ENCODE measurements at regions not wholly inside any gene's neighbourhood (a gene's known extent, or its start where the extent isn't known, plus 50 kb on each side); places are given as distances from the start of the nearest gene placed in this dataset.
"Not testable (repeated sequence)": the region's sequence is repeated elsewhere in the genome, so short reads cannot be mapped to it uniquely, and the experiment has no call there.

GRCh38 chr14:34381304-34381703 lies 80.7 kb downstream of the SPTSSA start:
- DNase-seq: not testable (repeated sequence)

- no peak for DNase-seq
Measured at GRCh38 chr14:34380471-34380845, 81.6 kb downstream of the SPTSSA start.

GRCh38 chr14:34379816-34380470 lies 82.1 kb downstream of the SPTSSA start:
- DNase-seq: no peak

- no peak for DNase-seq
Measured at GRCh38 chr14:34376649-34377267, 85.3 kb downstream of the SPTSSA start.

- no peak for DNase-seq
Measured at GRCh38 chr14:34374998-34375740, 86.9 kb downstream of the SPTSSA start.

GRCh38 chr14:34373191-34373590 lies 88.8 kb downstream of the SPTSSA start:
- DNase-seq: no peak

- DNase-seq: no peak
Measured at GRCh38 chr14:34372786-34373185, 89.3 kb downstream of the SPTSSA start.

GRCh38 chr14:34369648-34370030 lies 92.4 kb downstream of the SPTSSA start:
- no peak for DNase-seq

- no peak for DNase-seq
Measured at GRCh38 chr14:34368971-34369647, 92.9 kb downstream of the SPTSSA start.

- no peak for DNase-seq
Measured at GRCh38 chr14:34368115-34368970, 93.7 kb downstream of the SPTSSA start.

- no peak for DNase-seq
Measured at GRCh38 chr14:34365309-34365915, 96.6 kb downstream of the SPTSSA start.

GRCh38 chr14:34364201-34364600 lies 97.8 kb downstream of the SPTSSA start:
- no peak for DNase-seq

GRCh38 chr14:34363733-34364134 lies 98.3 kb downstream of the SPTSSA start:
- DNase-seq: no peak

GRCh38 chr14:34362641-34363251 lies 99.3 kb downstream of the SPTSSA start:
- DNase-seq: no peak

- DNase-seq: no peak
Measured at GRCh38 chr14:34361504-34362011, 100.5 kb downstream of the SPTSSA start.

- no peak for DNase-seq
Measured at GRCh38 chr14:34359420-34360117, 102.5 kb downstream of the SPTSSA start.

GRCh38 chr14:34356264-34356654 lies 105.8 kb downstream of the SPTSSA start:
- DNase-seq: no peak

GRCh38 chr14:34355584-34356263 lies 106.3 kb downstream of the SPTSSA start:
- no peak for DNase-seq

GRCh38 chr14:34354556-34354955 lies 107.5 kb downstream of the SPTSSA start:
- DNase-seq: no peak

GRCh38 chr14:34350903-34351302 lies 111.1 kb downstream of the SPTSSA start:
- no peak for DNase-seq
